Cardiac muscle cell (in vitro differentiated cells and primary cell): ENCODE measurements at regions not wholly inside any gene's neighbourhood (a gene's known extent, or its start where the extent isn't known, plus 50 kb on each side); places are given as distances from the start of the nearest gene placed in this dataset.
A peak's percentile ranks its signal among the peaks of the same experiment; 100 is the strongest.

Experiments used
- DNase-seq, 2 donors: peaks; one replicate each; pipeline versions ENCODE4 v3.0.0 to v3.0.0-alpha.2; 2010 to 2017; ENCODE audit warnings: low read depth in 1 of 2, low spot score in 1 of 2
- H3K27ac ChIP-seq: fragments of 200-600 bp; sonication (generic); 2 replicates; pipeline ENCODE4 v1.5.1; 2016
- H3K27me3 ChIP-seq: fragments of 200-600 bp; sonication (generic); 2 replicates; pipeline ENCODE4 v1.6.0; 2016; ENCODE audit warnings: control low read depth
- H3K36me3 ChIP-seq: fragments of 200-600 bp; sonication (generic); 2 replicates; pipeline ENCODE4 v1.5.1; 2016; ENCODE audit warnings: control low read depth
- H3K4me1 ChIP-seq: fragments of 200-600 bp; sonication (generic); 2 replicates; pipeline ENCODE4 v1.8.1; 2017; ENCODE audit warnings: low read depth, mild to moderate bottlenecking, mixed run types
- H3K4me3 ChIP-seq: fragments of 200-600 bp; sonication (generic); 2 replicates; pipeline ENCODE4 v1.5.1; 2016; ENCODE audit warnings: mild to moderate bottlenecking
- H3K9me3 ChIP-seq: fragments of 200-600 bp; sonication (generic); 2 replicates; pipeline ENCODE4 v1.5.1; 2017; ENCODE audit warnings: low read depth, mild to moderate bottlenecking, control low read depth
- CTCF ChIP-seq: IDR thresholded peaks from 2 replicates; pipeline ENCODE4 v1.5.1; 2012; ENCODE audit warnings: low read depth, mild to moderate bottlenecking, low read length

GRCh38 chrX:114134465-114134864 is 449.4 kb upstream of the HTR2C start:
- H3K27me3 ChIP-seq, result no peaks in the 10 kb centered on the region
- no peak for TF ChIP-seq CTCF
- DNase-seq, result peak in 1 of 2 donors; percentile 15

DNA sequence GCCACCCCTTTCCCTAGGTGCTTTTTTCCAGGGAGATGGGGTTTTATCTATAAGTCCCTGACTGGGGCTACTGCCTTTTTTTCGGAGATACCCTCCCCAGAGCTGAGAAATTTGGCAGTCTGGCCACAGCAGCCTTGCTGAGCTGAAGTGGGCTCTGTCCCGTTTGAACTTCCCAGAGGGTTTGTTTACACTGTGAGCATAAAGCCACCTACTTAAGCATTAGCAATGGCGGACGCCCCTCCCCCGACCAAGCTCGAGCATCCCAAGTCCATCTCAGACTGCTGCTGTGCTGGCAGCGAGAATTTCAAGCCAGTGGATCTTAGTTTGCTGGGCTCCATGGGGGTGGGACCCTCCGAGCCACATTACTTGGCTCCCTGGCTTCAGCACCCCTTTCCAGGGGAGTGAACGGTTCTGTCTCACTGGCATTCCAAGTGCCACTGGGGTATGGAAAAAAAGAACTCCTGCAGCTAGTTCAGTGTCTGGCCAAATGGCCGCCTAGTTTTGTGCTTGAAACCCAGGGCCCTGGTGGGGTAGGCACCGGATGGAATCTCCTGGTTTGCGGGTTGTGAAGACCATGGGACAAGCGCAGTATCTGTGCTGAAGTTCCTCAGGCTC is 456.4 kb upstream of the HTR2C start:
- Histone ChIP-seq H3K27ac (no peak overlapping the region), H3K36me3 (no peaks in the 10 kb centered on the region), H3K4me3 (no peak overlapping the region), H3K4me1 (no peaks in the 10 kb centered on the region), H3K9me3 (no peaks in the 10 kb centered on the region), H3K27me3 (no peaks in the 10 kb centered on the region)
- TF ChIP-seq CTCF, result no peak
- no peak for DNase-seq

More at GRCh38 chrX:114134465-114134864, 449.4 kb upstream of the HTR2C start:
- Histone ChIP-seq H3K9me3 (no peaks in the 10 kb centered on the region), H3K36me3 (no peaks in the 10 kb centered on the region), H3K4me3 (no peak overlapping the region), H3K27ac (no peak overlapping the region), H3K4me1 (no peaks in the 10 kb centered on the region)

DNA sequence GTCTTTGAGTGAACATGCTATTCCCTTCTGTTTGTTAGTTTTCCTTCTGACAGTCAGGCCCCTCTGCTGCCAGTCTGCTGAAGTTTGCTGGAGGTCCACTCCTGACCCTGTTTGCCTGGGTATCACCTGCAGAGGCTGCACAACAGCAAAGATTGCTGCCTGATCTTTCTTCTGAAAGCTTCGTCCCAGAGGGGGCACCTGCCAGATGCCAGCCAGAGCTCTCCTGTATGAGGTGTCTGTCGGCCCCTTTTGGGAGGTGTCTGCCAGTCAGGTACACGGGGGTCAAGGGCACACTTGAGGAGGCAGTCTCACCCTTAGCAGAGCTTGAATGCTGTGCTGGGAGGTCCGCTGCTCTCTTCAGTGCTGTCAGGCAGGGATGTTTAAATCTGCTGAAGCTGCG is 456.9 kb upstream of the HTR2C start:
- H3K27me3 ChIP-seq, result no peaks in the 10 kb centered on the region
- TF ChIP-seq CTCF, result no peak
- no peak overlapping the region for H3K27ac ChIP-seq
- no peak for DNase-seq
- no peaks in the 10 kb centered on the region for H3K9me3 ChIP-seq
- no peak overlapping the region for H3K4me3 ChIP-seq
- no peaks in the 10 kb centered on the region for H3K4me1 ChIP-seq
- H3K36me3 ChIP-seq, result no peaks in the 10 kb centered on the region

GRCh38 chrX:114101081-114101480 is 482.8 kb upstream of the HTR2C start:
- Histone ChIP-seq H3K4me3 (no peak overlapping the region), H3K36me3 (no peaks in the 10 kb centered on the region), H3K27me3 (no peaks in the 10 kb centered on the region), H3K27ac (no peak overlapping the region), H3K9me3 (no peaks in the 10 kb centered on the region), H3K4me1 (peaks cover 8% of the 10 kb centered on the region)
- TF ChIP-seq CTCF, result no peak
- DNase-seq, result no peak

DNA sequence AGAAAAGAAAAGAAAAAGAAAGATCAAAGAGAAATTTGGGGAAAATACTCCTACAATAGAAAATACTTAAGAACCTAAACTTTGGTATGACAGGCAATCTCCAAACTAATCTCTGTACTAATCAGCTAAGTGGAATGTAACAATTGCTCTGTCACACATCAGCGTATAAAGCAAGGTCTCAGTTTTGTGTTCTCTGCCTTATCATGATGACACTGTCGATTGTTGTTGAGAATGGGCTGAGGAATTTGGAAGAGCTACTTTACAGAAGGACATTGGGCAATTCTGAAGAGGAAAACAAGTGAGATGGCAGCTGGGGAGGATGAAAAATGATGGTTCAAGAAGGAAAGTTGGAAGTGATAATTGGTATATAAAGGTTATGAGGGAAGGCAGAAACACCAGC is 486.0 kb upstream of the HTR2C start:
- Histone ChIP-seq H3K4me1 (peaks cover 8% of the 10 kb centered on the region), H3K4me3 (no peak overlapping the region), H3K27ac (no peak overlapping the region), H3K27me3 (no peaks in the 10 kb centered on the region), H3K9me3 (no peaks in the 10 kb centered on the region), H3K36me3 (no peaks in the 10 kb centered on the region)
- DNase-seq, result no peak
- no peak for TF ChIP-seq CTCF

- no peak for DNase-seq
- peaks cover 8% of the 10 kb centered on the region for H3K4me1 ChIP-seq
- H3K27ac ChIP-seq, result no peak overlapping the region
- TF ChIP-seq CTCF, result no peak
- no peaks in the 10 kb centered on the region for H3K36me3 ChIP-seq
- no peaks in the 10 kb centered on the region for H3K27me3 ChIP-seq
- no peaks in the 10 kb centered on the region for H3K9me3 ChIP-seq
- H3K4me3 ChIP-seq, result no peak overlapping the region
Measured at GRCh38 chrX:114097427-114097826, 486.5 kb upstream of the HTR2C start.
